A549 (cell line): ENCODE measurements at regions not wholly inside any gene's neighbourhood (a gene's known extent, or its start where the extent isn't known, plus 50 kb on each side); places are given as distances from the start of the nearest gene placed in this dataset.

Experiments
- ATAC-seq, 2 experiments: fragments of 200-7000 bp in 1 of 2; fragments of >200 bp in 1 of 2; cut with Nextera tagmentation in 1 of 2; cut with Tn5 transposase in 1 of 2; 3 replicates each; pipeline versions ENCODE4 v1.8.0 to v1.9.1; 2018 to 2020; ENCODE audit warnings: mild to moderate bottlenecking in 1 of 2, moderate library complexity in 1 of 2
- CTCF ChIA-PET: fragments of 300-600 bp; sonication (Branson Sonifier 250); formaldehyde crosslinking; extraction: SDS; loops from one replicate; lab custom pipeline; 2021; ENCODE audit warnings: antibody characterized with exemption, inconsistent platforms; lab: Yijun Ruan, JAX
- POLR2A ChIA-PET: fragments of 350-600 bp; formaldehyde crosslinking; extraction: SDS; loops from one replicate; lab custom pipeline; 2021; ENCODE audit warnings: antibody characterized with exemption, inconsistent platforms; lab: Yijun Ruan, JAX
- DNase-seq, 2 experiments: peaks; one replicate each; pipeline versions ENCODE4 v3.0.0 to v3.0.0-alpha.2; 2011 to 2016; ENCODE audit warnings: low read depth in 1 of 2, low spot score in 1 of 2
- FAIRE-seq: peaks from 2 replicates; lab custom pipeline; 2011; peaks lifted over from hg19 to GRCh38; lab: Jason Lieb, UNC
- H3K27ac ChIP-seq, 2 experiments: fragments of >200 bp; sonication (Bioruptor Twin); formaldehyde crosslinking; 3 replicates each; pipeline ENCODE4 v1.5.1; 2016 to 2017
- H3K4me1 ChIP-seq: fragments of >200 bp; sonication (Bioruptor Twin); formaldehyde crosslinking; 3 replicates; pipeline ENCODE4 v1.6.1; 2016
- H3K4me2 ChIP-seq: fragments of >200 bp; sonication (Bioruptor Twin); formaldehyde crosslinking; 3 replicates; pipeline ENCODE4 v1.6.1; 2016
- H3K4me3 ChIP-seq: fragments of >200 bp; sonication (Bioruptor Twin); formaldehyde crosslinking; 3 replicates; pipeline ENCODE4 v1.5.1; 2016
- H3K9me3 ChIP-seq: fragments of >200 bp; sonication (Bioruptor Twin); formaldehyde crosslinking; 3 replicates; pipeline ENCODE4 v1.6.1; 2016
- BHLHE40 ChIP-seq: IDR thresholded peaks from 2 replicates; pipeline ENCODE4 v1.6.1; 2012; ENCODE audit warnings: low read depth, low read length, inconsistent platforms
- CBX2 ChIP-seq: fragments of 200-600 bp; sonication (generic); IDR thresholded peaks from 2 replicates; pipeline ENCODE4 v1.6.1; 2016; ENCODE audit warnings: low read depth, mild to moderate bottlenecking, borderline replicate concordance
- CEBPB ChIP-seq, 2 experiments: fragments of >200 bp in 1 of 2; sonication (Bioruptor Twin) in 1 of 2; formaldehyde crosslinking in 1 of 2; IDR thresholded peaks; 2 replicates each; pipeline ENCODE4 v1.6.1; 2012 to 2016
- CHD2 ChIP-seq: fragments of 150-350 bp; IDR thresholded peaks from 2 replicates; pipeline ENCODE4 v1.6.1; 2014; ENCODE audit warnings: low read length; ENCODE audit not compliant: partially characterized antibody
- FOSB ChIP-seq: fragments of 250-450 bp; sonication (Bioruptor Pico); IDR thresholded peaks from 2 replicates; pipeline ENCODE4 v1.5.0; 2020; ENCODE audit warnings: mild to moderate bottlenecking, moderate library complexity
- FOXS1 ChIP-seq: fragments of 250-450 bp; sonication (Bioruptor Pico); IDR thresholded peaks from 2 replicates; pipeline ENCODE4 v1.5.0; 2020; ENCODE audit warnings: mild to moderate bottlenecking, moderate library complexity
- HOXA7 ChIP-seq: fragments of 250-450 bp; sonication (Bioruptor Pico); IDR thresholded peaks from 2 replicates; pipeline ENCODE4 v1.5.0; 2020; ENCODE audit warnings: mild to moderate bottlenecking, moderate library complexity
- JUN ChIP-seq, 2 experiments: fragments of >200 bp; sonication (Bioruptor Twin); formaldehyde crosslinking; IDR thresholded peaks; 2 replicates in 1 of 2; 3 replicates in 1 of 2; pipeline ENCODE4 v1.6.1; 2016 to 2017
- MYC ChIP-seq: IDR thresholded peaks from 2 replicates; pipeline ENCODE4 v1.6.1; 2012; ENCODE audit warnings: mild to moderate bottlenecking, inconsistent platforms, low read length, improper control_type of control experiment, borderline replicate concordance
- NPAS2 ChIP-seq: fragments of 250-450 bp; sonication (Bioruptor Pico); IDR thresholded peaks from 2 replicates; pipeline ENCODE4 v1.8.0; 2022; ENCODE audit warnings: mild to moderate bottlenecking, moderate library complexity, borderline replicate concordance
- NR3C1 ChIP-seq: fragments of >200 bp; sonication (Bioruptor Twin); formaldehyde crosslinking; IDR thresholded peaks from 3 replicates; pipeline ENCODE4 v1.6.1; 2017
- POLR2A ChIP-seq: IDR thresholded peaks from 2 replicates; pipeline ENCODE4 v1.6.1; 2012; ENCODE audit warnings: mild to moderate bottlenecking, low read length
- RFX5 ChIP-seq: fragments of 450-650 bp; IDR thresholded peaks from 2 replicates; pipeline ENCODE4 v1.7.1; 2014; ENCODE audit warnings: antibody characterized with exemption, mild to moderate bottlenecking, moderate library complexity
- TP53 ChIP-seq: fragments of 250-450 bp; sonication (Bioruptor Pico); IDR thresholded peaks from 2 replicates; pipeline ENCODE4 v1.5.0; 2021; ENCODE audit warnings: mild to moderate bottlenecking, moderate library complexity
- USF2 ChIP-seq: fragments of 450-650 bp; IDR thresholded peaks from 2 replicates; pipeline ENCODE4 v1.6.1; 2014; ENCODE audit warnings: antibody characterized with exemption
- ZC3H11A ChIP-seq: fragments of 450-650 bp; IDR thresholded peaks from 2 replicates; pipeline ENCODE4 v1.6.1; 2014; ENCODE audit warnings: antibody characterized with exemption, mild to moderate bottlenecking
- ZFP36 ChIP-seq: fragments of 450-650 bp; IDR thresholded peaks from 2 replicates; pipeline ENCODE4 v1.6.1; 2014; ENCODE audit warnings: borderline replicate concordance; ENCODE audit not compliant: partially characterized antibody
- ZNF302 ChIP-seq: fragments of 250-450 bp; sonication (Bioruptor Pico); IDR thresholded peaks from 2 replicates; pipeline ENCODE4 v1.9.0; 2021; ENCODE audit warnings: inconsistent platforms, mild to moderate bottlenecking, moderate library complexity
- WGBS: methylation state at CpG from one replicate; pipeline ENCODE4 v1.1.6; 2017; ENCODE audit errors: missing lambda C conversion rate; 5-methylcytosine and 5-hydroxymethylcytosine counted together
- TF ChIP-seq, protein P1 (sequence below): fragments of >200 bp; sonication (Bioruptor Twin); formaldehyde crosslinking; IDR thresholded peaks from 3 replicates; pipeline ENCODE4 v1.6.1; 2016
- TF ChIP-seq, protein P2 (sequence below): IDR thresholded peaks from 2 replicates; pipeline ENCODE4 v1.6.1; 2012
- TF ChIP-seq, protein P3 (sequence below): IDR thresholded peaks from 2 replicates; pipeline ENCODE4 v1.6.1; 2012; ENCODE audit warnings: low read depth, borderline replicate concordance
- TF ChIP-seq, protein P4 (sequence below): fragments of >200 bp; sonication (Bioruptor Twin); formaldehyde crosslinking; IDR thresholded peaks from 3 replicates; pipeline ENCODE4 v1.5.1; 2016

DNA sequence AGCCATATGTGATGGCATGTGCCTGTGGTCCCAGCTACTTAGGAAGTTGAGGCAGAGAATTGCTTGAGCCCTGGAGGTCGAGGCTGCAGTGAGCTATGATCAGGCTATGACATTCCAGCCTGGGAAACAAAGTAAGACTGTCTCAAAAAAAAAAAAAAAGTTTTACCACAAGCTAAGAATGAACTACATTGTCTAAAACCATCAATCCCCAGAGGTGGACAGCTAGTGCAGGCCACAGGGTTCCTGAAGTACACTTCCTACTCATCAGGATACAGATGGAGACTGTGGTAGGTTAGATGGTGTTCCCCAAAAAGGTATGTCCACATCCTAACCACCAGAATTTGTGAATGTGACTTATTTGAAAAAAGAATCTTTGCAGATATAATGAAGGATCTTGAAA is 63.5 kb upstream of the DOCK9 start (continued):
- no peak for TF ChIP-seq MYC
- TF ChIP-seq, all 56 proteins: peak for 0

- H3K4me2 ChIP-seq: no peak overlapping the region
- 98% methylated on average over 5 of the region's 5 CpGs for WGBS
- ATAC-seq (no peak), DNase-seq (no peak), FAIRE-seq (no peak)
- peaks cover 19% of the 10 kb centered on the region for H3K4me1 ChIP-seq
- no peaks in the 10 kb centered on the region for H3K9me3 ChIP-seq
- H3K27ac ChIP-seq: no peak overlapping the region
- TF ChIP-seq, protein P1, sequence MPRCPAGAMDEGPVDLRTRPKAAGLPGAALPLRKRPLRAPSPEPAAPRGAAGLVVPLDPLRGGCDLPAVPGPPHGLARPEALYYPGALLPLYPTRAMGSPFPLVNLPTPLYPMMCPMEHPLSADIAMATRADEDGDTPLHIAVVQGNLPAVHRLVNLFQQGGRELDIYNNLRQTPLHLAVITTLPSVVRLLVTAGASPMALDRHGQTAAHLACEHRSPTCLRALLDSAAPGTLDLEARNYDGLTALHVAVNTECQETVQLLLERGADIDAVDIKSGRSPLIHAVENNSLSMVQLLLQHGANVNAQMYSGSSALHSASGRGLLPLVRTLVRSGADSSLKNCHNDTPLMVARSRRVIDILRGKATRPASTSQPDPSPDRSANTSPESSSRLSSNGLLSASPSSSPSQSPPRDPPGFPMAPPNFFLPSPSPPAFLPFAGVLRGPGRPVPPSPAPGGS: no peak
- TF ChIP-seq, protein P2, sequence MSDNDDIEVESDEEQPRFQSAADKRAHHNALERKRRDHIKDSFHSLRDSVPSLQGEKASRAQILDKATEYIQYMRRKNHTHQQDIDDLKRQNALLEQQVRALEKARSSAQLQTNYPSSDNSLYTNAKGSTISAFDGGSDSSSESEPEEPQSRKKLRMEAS: no peak
- TF ChIP-seq POLR2A (no peak), BHLHE40 (no peak), ZNF302 (CRISPR knock-in tag) (no peak), TP53 (CRISPR knock-in tag) (no peak), MYC (no peak), JUN (IDR thresholded peaks at IDR 0.05) (no peak), HOXA7 (CRISPR knock-in tag) (no peak), NPAS2 (no peak), USF2 (no peak), RFX5 (no peak), FOSB (no peak), CEBPB (IDR thresholded peaks at IDR 0.05) (no peak), FOXS1 (CRISPR knock-in tag) (no peak), CBX2 (no peak), CHD2 (no peak)
- TF ChIP-seq, protein P3, sequence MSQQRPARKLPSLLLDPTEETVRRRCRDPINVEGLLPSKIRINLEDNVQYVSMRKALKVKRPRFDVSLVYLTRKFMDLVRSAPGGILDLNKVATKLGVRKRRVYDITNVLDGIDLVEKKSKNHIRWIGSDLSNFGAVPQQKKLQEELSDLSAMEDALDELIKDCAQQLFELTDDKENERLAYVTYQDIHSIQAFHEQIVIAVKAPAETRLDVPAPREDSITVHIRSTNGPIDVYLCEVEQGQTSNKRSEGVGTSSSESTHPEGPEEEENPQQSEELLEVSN: no peak
- TF ChIP-seq, protein P4, sequence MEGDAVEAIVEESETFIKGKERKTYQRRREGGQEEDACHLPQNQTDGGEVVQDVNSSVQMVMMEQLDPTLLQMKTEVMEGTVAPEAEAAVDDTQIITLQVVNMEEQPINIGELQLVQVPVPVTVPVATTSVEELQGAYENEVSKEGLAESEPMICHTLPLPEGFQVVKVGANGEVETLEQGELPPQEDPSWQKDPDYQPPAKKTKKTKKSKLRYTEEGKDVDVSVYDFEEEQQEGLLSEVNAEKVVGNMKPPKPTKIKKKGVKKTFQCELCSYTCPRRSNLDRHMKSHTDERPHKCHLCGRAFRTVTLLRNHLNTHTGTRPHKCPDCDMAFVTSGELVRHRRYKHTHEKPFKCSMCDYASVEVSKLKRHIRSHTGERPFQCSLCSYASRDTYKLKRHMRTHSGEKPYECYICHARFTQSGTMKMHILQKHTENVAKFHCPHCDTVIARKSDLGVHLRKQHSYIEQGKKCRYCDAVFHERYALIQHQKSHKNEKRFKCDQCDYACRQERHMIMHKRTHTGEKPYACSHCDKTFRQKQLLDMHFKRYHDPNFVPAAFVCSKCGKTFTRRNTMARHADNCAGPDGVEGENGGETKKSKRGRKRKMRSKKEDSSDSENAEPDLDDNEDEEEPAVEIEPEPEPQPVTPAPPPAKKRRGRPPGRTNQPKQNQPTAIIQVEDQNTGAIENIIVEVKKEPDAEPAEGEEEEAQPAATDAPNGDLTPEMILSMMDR: no peak
- TF ChIP-seq, all 56 proteins: peak for 0
- ChIA-PET CTCF (interaction anchor here (3.8 kb wide), 1 partner anchor 8 kb away, joined by 16 read pairs; no protein-coding TSS in a partner anchor), POLR2A (no interaction called here)
- no peak overlapping the region for H3K4me3 ChIP-seq
Measured at GRCh38 chr13:99041788-99042187, 63.9 kb upstream of the DOCK9 start.

DNA sequence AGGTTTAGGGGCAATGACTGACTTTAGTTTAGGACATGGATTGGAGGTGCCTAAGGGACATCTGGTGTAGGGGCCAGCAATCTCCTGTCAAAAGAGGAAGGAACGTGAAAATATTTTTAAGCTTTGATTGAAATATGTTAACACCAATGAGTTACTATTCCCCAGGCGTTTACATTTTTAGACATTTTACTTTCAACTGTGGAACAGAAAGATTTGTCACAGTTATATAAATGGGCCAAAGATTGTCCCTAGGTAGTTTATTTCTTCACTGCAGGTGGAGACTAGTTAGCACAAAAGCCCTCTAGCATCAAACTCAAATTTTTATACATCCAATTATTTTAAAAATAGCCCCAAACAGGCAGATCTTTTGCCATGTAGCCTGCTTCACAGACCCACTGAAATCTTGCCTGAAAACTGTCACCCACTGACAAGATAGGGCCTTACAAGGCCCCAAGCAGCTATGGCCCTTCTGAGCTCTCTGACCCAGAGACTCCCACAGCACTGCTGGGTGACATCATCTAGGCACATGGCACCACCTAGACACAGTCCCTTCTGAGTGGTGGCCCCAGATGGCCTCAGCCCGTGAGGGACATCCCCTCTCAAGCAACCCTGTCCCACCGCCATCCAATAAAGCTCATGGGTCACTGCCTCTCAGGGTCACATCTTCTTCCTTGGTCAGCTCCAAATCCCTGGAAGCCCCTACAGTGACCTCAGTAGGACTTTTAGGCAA is 64.8 kb upstream of the DOCK9 start:
- DNase-seq (no peak), FAIRE-seq (no peak), ATAC-seq (no peak)
- POLR2A ChIA-PET: no interaction called here
- CTCF ChIA-PET: interaction anchor here (1.0 to 3.8 kb wide), 3 partner anchors 9 to 134 kb away, joined by 3 to 16 read pairs (median 3); no protein-coding TSS in a partner anchor
- Histone ChIP-seq H3K4me2 (no peak overlapping the region), H3K9me3 (no peaks in the 10 kb centered on the region), H3K27ac (0 out of 6 replicates have a peak overlapping the region, but pooled peaks of 1 of the 2 experiments have one; percentile 34), H3K4me3 (no peak overlapping the region), H3K4me1 (peaks cover 26% of the 10 kb centered on the region)
- TF ChIP-seq ZC3H11A: no peak
- no peak for TF ChIP-seq NR3C1
- no peak for TF ChIP-seq ZFP36
- WGBS: 93% methylated on average over 4 of the region's 4 CpGs
